A673 (cell line): ENCODE measurements at regions not wholly inside any gene's neighbourhood (a gene's known extent, or its start where the extent isn't known, plus 50 kb on each side); places are given as distances from the start of the nearest gene placed in this dataset.

ENCODE experiments used
- EZH2 ChIP-seq: fragments of 200-600 bp; sonication (generic); IDR thresholded peaks from 2 replicates; pipeline ENCODE4 v1.6.1; 2017; ENCODE audit warnings: borderline replicate concordance, low read depth, mild to moderate bottlenecking, mixed read lengths, antibody characterized with exemption, low read length; ENCODE audit not compliant: poor library complexity, severe bottlenecking
- TF ChIP-seq, protein P1 (sequence below): fragments of 300-800, 200-600 bp; sonication (generic); conservative IDR thresholded peaks from 2 replicates; pipeline ENCODE4 v1.5.1; 2017; ENCODE audit warnings: low read depth, mild to moderate bottlenecking, antibody characterized with exemption, low read length, moderate library complexity, mixed read lengths

GRCh38 chr4:99759346-99759984 is 57.2 kb upstream of the DAPP1 start:
- TF ChIP-seq, protein P1, sequence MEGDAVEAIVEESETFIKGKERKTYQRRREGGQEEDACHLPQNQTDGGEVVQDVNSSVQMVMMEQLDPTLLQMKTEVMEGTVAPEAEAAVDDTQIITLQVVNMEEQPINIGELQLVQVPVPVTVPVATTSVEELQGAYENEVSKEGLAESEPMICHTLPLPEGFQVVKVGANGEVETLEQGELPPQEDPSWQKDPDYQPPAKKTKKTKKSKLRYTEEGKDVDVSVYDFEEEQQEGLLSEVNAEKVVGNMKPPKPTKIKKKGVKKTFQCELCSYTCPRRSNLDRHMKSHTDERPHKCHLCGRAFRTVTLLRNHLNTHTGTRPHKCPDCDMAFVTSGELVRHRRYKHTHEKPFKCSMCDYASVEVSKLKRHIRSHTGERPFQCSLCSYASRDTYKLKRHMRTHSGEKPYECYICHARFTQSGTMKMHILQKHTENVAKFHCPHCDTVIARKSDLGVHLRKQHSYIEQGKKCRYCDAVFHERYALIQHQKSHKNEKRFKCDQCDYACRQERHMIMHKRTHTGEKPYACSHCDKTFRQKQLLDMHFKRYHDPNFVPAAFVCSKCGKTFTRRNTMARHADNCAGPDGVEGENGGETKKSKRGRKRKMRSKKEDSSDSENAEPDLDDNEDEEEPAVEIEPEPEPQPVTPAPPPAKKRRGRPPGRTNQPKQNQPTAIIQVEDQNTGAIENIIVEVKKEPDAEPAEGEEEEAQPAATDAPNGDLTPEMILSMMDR = no peak
- no peak for TF ChIP-seq EZH2
